ENCODE measurements at regions not wholly inside any gene's neighbourhood (a gene's known extent, or its start where the extent isn't known, plus 50 kb on each side); places are given as distances from the start of the nearest gene placed in this dataset.
A peak's percentile ranks its signal among the peaks of the same experiment; 100 is the strongest.
"Not testable (repeated sequence)": the region's sequence is repeated elsewhere in the genome, so short reads cannot be mapped to it uniquely, and the experiment has no call there.

- FAIRE-seq = no peak
These were observed 246.9 kb downstream of the LNPK start for GRCh38 chr2:175755169-175755568.

GRCh38 chr2:175750195-175750594, 251.9 kb downstream of the LNPK start:
- FAIRE-seq = no peak

DNA sequence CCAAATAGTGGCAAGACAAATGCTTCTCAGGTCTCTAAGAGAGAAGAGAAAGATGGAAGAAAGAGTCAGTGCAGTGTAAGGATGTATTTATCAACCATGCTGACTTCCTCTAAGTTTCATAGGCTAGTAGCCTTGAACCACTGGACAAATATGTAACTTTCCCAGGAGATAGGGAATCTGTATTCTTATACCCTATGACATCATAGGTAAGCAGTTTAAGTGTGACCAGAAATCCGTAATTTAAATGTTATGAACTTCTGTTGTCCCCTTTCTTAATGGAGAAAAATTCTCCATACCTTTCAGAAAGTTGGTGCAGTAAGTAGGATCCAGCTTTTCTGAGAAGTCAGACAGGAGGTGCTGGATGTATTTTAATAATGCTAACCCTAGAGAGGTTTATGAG, 256.2 kb downstream of the LNPK start:
- FAIRE-seq = no peak

DNA sequence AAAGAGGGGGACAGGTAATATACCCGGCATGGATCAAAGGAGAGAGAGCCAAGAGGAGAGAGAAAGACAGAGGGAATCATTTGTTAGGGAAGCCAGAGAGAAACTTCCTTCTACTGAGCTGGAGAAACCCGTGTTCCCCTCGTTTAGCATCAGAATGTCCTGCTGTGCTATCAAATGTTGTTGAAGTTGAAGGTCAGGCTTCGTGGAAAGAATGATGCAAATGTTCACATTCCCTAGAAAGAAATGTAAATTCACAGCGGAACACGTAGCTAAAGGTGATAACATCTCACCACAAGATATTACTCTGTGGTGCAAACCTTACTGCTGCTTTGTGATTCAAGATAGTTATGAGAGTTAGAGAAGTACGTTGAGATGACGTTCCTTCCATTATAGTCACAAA, 258.1 kb downstream of the LNPK start:
- FAIRE-seq = no peak

GRCh38 chr2:175743011-175743410, 259.1 kb downstream of the LNPK start:
- FAIRE-seq = no peak

- FAIRE-seq = no peak
These were observed 259.7 kb downstream of the LNPK start for GRCh38 chr2:175742367-175742766.

- FAIRE-seq = no peak
These were observed 260.9 kb downstream of the LNPK start for GRCh38 chr2:175741164-175741563.

DNA sequence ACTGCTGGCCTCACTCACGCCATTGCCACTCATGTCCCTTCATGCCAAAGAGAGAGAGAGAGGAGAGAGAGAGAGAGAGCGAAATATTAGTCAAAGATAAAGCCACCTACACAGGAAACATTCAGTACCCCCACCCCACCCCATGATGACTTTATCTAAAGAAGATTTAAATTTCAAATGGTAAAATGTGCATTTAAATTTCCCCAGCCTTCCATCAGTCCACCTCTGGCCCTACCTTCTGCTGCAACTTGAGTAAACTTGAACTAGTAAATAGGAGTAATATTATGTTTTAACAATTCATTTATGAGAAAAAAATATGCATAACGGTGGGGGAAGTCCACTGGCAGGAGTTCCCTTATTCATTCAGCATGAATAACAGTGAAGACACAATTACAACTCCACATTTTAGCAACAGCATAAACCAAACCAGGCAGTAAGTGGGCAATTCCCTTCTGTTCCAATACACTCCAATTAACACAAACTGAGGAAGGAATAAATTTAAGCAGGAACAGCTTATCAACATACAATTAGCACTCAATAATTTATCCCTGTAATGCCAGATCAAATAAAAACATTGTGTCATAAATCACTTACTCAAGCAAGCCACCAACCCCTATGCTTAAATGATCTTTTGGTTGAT, 264.2 kb downstream of the LNPK start:
- no peak for FAIRE-seq

- FAIRE-seq = no peak
These were observed 267.4 kb downstream of the LNPK start for GRCh38 chr2:175734686-175735085.

DNA sequence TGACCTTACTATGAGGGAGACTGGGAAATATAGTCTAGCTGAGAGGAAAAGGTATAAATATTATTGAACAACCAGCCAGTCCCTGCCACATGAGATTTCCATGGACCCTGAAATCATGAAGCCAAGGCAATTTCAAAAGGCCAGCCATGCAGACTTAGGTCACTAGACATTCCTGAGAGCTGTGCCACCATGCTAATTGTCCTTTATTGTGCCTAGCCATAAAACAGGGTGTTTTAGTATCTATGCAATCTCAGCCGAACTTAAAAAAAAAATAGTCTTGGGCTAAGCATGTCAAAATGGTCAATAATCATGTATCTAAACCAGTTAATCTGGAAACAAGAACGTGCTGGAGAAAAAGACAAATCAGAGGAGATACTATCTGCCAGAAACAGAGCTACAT, 269.5 kb downstream of the LNPK start:
- FAIRE-seq = no peak

- no peak for FAIRE-seq
These were observed 272.0 kb downstream of the LNPK start for GRCh38 chr2:175730050-175730449.

GRCh38 chr2:175729049-175729706, 272.9 kb downstream of the LNPK start:
- FAIRE-seq = no peak

DNA sequence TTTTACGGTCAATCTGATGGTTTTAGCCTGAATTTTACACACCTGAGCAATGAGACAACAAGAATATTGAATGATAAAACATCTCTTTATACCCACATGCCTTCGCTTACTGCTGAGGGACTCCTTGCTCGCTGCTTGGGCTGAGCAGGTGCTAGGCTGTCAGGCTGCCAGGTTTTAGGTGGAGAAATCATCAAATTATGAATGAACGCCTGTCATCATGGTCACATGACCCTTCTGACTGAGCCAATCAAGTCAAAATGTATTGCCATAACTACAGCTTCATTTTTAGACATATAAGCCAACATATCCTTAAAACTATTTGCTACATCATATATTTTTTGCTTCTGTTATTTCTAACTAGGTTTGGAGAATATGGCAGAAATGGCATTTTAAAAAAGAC, 274.0 kb downstream of the LNPK start:
- FAIRE-seq = no peak

GRCh38 chr2:175726223-175726622, 275.8 kb downstream of the LNPK start:
- no peak for FAIRE-seq

DNA sequence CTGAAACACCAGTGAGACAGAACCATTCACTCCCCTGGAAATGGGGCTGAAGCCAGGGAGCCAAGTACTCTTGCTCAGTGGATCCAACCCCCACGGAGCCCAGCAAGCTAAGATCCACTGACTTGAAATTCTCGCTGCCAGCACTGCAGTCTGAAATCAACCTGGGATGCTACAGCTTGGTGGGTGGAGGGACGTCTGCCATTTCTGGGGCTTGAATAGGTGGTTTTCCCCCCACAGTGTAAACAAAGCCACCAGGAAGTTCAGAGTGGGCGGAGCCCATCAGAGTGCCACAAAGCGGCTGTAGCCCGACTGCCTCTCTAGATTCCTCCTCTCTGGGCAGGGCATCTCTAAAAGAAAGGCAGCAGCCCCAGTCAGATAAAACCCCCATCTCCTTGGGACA, 292.8 kb downstream of the LNPK start:
- FAIRE-seq = no peak

DNA sequence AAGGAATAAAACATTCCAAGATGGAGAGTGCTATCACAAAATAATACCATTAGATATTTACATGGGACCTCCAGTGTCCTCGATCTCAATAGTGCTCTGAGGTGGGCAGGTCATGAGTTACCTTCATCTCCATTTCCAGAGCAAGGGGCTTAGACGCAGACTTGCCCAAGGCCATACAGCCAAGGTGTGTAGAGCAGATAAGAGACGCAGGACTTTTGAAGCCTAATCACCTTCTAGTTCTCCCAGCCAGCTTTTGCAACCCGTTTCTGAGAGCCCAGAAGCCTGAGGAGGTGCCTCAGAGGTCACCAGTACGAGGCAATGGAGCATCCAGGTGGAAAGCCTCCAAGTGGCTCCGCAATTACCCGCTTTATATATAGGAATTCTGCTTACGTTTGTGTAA, 294.7 kb downstream of the LNPK start:
- FAIRE-seq = no peak

DNA sequence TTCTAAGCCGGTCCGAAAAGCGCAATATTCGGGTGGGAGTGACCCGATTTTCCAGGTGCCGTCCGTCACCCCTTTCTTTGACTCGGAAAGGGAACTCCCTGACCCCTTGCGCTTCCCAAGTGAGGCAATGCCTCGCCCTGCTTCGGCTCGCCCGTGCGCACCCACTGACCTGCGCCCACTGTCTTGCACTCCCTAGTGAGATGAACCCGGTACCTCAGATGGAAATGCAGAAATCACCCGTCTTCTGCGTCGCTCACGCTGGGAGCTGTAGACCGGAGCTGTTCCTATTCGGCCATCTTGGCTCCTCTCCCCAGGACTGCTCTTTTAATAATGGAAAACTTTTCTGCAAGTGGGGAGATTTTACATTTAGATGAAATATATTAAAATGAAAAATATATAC, 297.5 kb downstream of the LNPK start:
- FAIRE-seq = not testable (repeated sequence)

GRCh38 chr2:175698061-175698460, 304.0 kb downstream of the LNPK start:
- FAIRE-seq = no peak

DNA sequence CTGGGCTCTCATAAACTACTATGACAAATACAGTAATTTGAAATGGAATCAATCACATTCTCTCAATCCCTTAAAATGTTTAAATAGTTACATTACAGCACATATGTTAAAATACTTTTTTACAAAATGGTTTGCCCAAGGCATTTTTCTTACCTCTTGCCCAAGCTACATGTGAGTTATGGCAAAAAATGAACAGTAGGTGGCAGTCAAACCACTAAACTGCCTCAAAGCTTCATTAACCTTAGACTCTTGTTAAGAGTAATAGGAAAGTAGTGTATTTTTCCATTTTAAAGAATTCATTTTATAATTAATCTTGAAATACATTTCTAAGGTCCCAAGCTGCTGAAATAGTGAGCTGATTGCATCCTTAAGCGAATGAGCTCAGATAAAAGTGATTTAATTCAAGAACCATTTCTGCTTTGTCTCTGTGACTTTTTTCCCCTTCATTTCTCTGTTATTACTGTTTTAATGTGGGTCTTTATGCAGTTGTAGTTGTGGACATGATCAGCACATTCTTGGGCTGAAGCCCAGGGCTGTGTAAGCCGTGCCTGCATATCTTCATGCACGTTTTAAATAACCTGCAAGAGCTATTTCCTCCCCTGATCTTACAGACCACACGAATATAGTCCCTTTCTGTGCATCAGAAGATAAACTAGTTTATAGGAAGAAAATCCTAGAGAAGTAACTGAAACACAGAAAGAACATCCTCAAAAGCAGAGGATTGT, 311.8 kb downstream of the LNPK start:
- FAIRE-seq = peak; percentile 97

GRCh38 chr2:175688243-175688642, 313.8 kb downstream of the LNPK start:
- no peak for FAIRE-seq

GRCh38 chr2:175687465-175687864, 314.6 kb downstream of the LNPK start:
- FAIRE-seq = no peak

DNA sequence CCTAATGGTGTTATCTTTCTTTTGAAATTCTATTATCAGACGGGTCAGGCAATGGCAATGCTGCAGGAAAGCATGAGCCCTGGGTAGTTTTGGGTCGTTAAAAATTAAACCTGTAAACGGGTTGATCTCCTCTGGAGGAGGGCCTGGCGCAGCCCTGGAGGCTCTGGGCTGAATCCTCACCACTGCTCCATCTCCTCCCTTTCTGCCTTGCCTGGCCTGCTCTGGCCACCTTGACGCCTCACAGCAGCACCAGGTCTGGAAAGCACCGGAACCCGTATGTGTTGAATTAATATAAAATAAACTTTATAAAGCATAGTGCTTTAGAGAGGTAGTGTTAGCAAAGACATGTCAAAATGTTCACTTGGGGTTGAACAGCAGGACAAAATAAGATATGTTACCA, 316.1 kb downstream of the LNPK start:
- no peak for FAIRE-seq

GRCh38 chr2:175684466-175684865, 317.6 kb downstream of the LNPK start:
- no peak for FAIRE-seq

GRCh38 chr2:175679728-175680127, 322.3 kb downstream of the LNPK start:
- FAIRE-seq = no peak
